ENCODE measurements at regions not wholly inside any gene's neighbourhood (a gene's known extent, or its start where the extent isn't known, plus 50 kb on each side); places are given as distances from the start of the nearest gene placed in this dataset.

DNA sequence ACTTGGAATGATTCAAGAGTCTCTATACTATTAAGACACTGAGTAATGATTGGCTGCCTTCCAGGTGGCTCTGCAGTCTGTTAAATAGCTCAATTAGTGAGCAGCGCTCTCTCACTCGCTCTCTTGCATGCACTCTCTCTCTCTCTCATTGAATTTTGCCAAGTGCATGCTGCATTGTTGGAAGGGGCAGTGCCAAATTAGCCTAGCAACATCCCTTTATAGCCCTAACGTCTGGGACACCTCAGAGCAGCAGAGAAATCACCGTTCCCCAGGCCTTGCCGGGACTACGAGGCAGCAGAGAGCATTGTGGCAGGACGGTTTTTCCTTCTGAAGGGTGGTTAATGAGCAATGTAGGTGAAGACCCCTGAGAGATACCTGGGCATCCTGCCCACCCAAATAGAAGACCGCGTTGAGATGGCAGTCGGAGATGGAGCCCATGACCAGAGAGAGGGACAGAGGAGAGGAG is 447.6 kb upstream of the POU3F3 start:
- DNase-seq = no peak
- no peak overlapping the region for H3K27ac ChIP-seq
- TF ChIP-seq, protein P1, sequence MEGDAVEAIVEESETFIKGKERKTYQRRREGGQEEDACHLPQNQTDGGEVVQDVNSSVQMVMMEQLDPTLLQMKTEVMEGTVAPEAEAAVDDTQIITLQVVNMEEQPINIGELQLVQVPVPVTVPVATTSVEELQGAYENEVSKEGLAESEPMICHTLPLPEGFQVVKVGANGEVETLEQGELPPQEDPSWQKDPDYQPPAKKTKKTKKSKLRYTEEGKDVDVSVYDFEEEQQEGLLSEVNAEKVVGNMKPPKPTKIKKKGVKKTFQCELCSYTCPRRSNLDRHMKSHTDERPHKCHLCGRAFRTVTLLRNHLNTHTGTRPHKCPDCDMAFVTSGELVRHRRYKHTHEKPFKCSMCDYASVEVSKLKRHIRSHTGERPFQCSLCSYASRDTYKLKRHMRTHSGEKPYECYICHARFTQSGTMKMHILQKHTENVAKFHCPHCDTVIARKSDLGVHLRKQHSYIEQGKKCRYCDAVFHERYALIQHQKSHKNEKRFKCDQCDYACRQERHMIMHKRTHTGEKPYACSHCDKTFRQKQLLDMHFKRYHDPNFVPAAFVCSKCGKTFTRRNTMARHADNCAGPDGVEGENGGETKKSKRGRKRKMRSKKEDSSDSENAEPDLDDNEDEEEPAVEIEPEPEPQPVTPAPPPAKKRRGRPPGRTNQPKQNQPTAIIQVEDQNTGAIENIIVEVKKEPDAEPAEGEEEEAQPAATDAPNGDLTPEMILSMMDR (IDR thresholded peaks at IDR 0.05) = no peak
- H3K4me3 ChIP-seq = no peak overlapping the region
- no peak for ATAC-seq
- intact Hi-C loops (cut with DNase I) = no loop called here
- no peaks in the 10 kb centered on the region for H3K27me3 ChIP-seq (ENCODE audit: low read depth)
- no peaks in the 10 kb centered on the region for H3K9me3 ChIP-seq
- H3K4me1 ChIP-seq = no peaks in the 10 kb centered on the region
- H3K36me3 ChIP-seq = no peaks in the 10 kb centered on the region

DNA sequence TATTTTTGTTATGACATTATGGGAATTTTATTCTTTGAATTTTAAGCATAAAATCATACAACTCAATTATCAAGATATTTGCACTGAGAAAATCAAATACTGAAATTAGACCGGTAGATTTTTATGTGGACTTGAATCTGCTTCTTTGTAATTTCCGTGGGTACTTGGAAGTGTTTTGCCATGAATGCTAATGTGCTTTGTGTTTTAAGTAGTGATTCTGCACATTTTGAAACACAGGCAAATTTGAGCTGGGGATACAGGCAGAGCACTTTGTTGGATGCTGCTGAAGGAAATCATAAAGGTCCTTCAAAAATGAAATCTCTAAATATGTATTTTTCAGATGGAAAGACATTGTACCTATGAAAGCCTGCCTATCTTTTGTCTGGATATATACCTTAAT is 446.3 kb upstream of the POU3F3 start:
- Histone ChIP-seq H3K4me3 (no peak overlapping the region), H3K27me3 (ENCODE audit: low read depth) (no peaks in the 10 kb centered on the region), H3K27ac (no peak overlapping the region), H3K9me3 (no peaks in the 10 kb centered on the region), H3K36me3 (no peaks in the 10 kb centered on the region), H3K4me1 (no peaks in the 10 kb centered on the region)
- DNase-seq = no peak
- intact Hi-C loops (cut with DNase I) = no loop called here
- no peak for ATAC-seq
- TF ChIP-seq, protein P1 (IDR thresholded peaks at IDR 0.05) = no peak

DNA sequence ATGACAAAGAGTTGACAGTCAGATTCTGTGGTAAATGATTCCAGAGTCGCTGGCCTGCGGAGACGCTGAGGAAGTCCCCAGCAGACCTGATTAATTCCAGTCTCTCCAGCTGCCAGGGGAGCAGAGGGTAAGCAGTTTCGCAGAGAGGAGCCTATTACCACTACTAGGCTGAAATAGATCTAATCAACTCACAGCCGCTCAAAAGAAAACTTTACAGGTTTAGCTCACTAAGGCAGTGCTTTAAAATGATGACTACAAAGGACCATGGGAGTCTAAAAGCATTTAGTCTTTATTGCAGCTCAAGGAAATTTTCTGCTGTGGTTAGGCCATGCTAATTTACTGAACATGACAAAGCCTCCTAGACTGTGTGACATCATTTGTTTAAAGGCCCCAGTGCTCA is 445.6 kb upstream of the POU3F3 start:
- H3K9me3 ChIP-seq = no peaks in the 10 kb centered on the region
- no peaks in the 10 kb centered on the region for H3K4me1 ChIP-seq
- H3K27ac ChIP-seq = no peak overlapping the region
- intact Hi-C loops (cut with DNase I) = no loop called here
- no peaks in the 10 kb centered on the region for H3K27me3 ChIP-seq (ENCODE audit: low read depth)
- H3K4me3 ChIP-seq = no peak overlapping the region
- ATAC-seq = no peak
- TF ChIP-seq, protein P1 (IDR thresholded peaks at IDR 0.05) = no peak
- no peaks in the 10 kb centered on the region for H3K36me3 ChIP-seq
- no peak for DNase-seq

DNA sequence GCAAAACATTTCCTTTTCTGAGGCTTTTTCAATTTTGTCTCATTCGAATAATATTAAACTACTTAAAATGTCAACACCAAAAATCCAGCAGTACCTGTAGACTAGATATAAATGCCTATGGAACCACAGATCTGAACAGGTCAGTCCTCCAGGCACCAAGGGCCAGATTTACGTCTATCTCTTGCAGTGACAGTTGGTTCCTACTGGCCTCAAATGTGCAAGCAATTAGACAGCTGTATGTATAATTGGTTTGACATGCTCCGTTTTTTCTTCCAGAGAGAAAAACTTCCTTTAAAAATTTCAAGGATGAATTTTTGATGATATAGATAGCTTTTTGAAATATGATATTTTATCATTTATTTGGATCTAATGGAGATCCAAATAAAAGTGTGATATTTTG is 443.8 kb upstream of the POU3F3 start:
- H3K4me1 ChIP-seq = no peaks in the 10 kb centered on the region
- ATAC-seq = no peak
- intact Hi-C loops (cut with DNase I) = no loop called here
- no peaks in the 10 kb centered on the region for H3K27me3 ChIP-seq (ENCODE audit: low read depth)
- no peaks in the 10 kb centered on the region for H3K9me3 ChIP-seq
- H3K27ac ChIP-seq = no peak overlapping the region
- DNase-seq = no peak
- TF ChIP-seq, protein P1 (IDR thresholded peaks at IDR 0.05) = no peak
- no peak overlapping the region for H3K4me3 ChIP-seq
- H3K36me3 ChIP-seq = no peaks in the 10 kb centered on the region

DNA sequence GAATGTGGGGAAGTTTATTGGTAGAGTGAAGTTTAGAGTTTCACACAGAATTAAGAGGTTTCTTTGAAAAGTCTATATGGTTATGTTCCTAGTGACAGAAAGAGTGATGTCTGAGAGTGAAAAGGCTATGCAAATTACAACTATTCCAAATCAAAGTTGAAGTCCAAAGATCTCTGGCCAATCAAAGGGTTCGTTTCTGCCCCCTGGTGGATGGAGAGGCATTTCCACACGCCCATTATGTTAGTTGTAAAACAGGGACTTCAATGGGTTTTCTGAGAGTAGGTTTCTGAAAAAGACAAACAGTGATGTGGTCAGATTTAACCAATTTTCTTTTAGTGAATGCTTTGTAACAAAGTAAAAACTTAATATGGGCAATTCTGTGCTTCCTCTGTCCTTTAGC is 441.5 kb upstream of the POU3F3 start:
- peak in 1 of 2 donors; percentile 43 for ATAC-seq
- TF ChIP-seq, protein P1 (IDR thresholded peaks at IDR 0.05) = peak; percentile 63
- Histone ChIP-seq H3K27ac (no peak overlapping the region), H3K4me3 (no peak overlapping the region), H3K27me3 (ENCODE audit: low read depth) (no peaks in the 10 kb centered on the region), H3K4me1 (no peaks in the 10 kb centered on the region), H3K36me3 (no peaks in the 10 kb centered on the region), H3K9me3 (no peaks in the 10 kb centered on the region)
- intact Hi-C loops (cut with DNase I) = no loop called here
- no peak for DNase-seq

DNA sequence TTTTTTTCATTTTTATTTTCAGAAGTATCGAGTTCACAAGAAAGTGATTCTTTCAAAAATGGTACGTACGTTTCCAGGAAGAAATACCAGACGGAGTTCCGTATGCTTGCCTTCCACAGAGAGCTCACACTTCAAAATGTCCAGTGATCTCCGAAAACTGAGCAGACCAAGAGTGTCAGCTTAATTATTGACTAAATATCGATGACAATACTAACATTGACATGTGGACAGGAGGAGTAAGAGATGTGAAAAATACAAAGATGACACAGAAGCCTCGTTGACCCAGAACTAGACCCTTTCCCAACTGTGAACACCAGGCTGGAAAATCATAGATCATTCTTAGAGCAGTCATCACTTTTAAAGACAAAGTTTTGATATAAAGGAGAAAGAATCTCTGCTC is 440.0 kb upstream of the POU3F3 start:
- Histone ChIP-seq H3K4me3 (no peak overlapping the region), H3K27me3 (ENCODE audit: low read depth) (no peaks in the 10 kb centered on the region), H3K9me3 (no peaks in the 10 kb centered on the region), H3K36me3 (no peaks in the 10 kb centered on the region), H3K4me1 (no peaks in the 10 kb centered on the region), H3K27ac (no peak overlapping the region)
- no peak for DNase-seq
- TF ChIP-seq, protein P1 (IDR thresholded peaks at IDR 0.05) = no peak
- ATAC-seq = no peak
- intact Hi-C loops (cut with DNase I) = no loop called here
